ENCODE measurements at regions not wholly inside any gene's neighbourhood (a gene's known extent, or its start where the extent isn't known, plus 50 kb on each side); places are given as distances from the start of the nearest gene placed in this dataset.

DNA sequence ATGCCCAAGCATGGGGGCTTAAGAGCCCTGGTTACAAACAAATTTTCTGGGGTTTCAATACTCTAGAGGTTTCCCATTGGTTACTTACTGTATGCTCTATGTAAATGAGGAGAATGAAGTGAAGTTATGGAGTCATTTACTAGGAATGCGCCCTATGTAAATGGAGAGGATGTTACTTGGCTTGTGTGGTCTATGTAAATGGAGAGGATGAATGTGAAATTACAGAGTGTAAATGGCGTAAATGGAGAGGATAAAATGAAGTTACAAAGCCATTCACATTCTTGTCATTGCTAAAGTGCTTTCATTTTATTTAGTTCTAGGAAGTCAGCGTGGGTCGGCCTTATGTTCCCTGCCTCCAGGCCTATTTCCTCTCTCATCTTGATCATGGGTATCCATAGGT, 810.5 kb upstream of the ADGRL3 start:
- no peaks in the 10 kb centered on the region for H3K9me3 ChIP-seq (ENCODE audit: insufficient read depth, low read depth, low read length)
- no peak for TF ChIP-seq EZH2phosphoT487 (IDR thresholded peaks at IDR 0.05; ENCODE audit: borderline replicate concordance)

DNA sequence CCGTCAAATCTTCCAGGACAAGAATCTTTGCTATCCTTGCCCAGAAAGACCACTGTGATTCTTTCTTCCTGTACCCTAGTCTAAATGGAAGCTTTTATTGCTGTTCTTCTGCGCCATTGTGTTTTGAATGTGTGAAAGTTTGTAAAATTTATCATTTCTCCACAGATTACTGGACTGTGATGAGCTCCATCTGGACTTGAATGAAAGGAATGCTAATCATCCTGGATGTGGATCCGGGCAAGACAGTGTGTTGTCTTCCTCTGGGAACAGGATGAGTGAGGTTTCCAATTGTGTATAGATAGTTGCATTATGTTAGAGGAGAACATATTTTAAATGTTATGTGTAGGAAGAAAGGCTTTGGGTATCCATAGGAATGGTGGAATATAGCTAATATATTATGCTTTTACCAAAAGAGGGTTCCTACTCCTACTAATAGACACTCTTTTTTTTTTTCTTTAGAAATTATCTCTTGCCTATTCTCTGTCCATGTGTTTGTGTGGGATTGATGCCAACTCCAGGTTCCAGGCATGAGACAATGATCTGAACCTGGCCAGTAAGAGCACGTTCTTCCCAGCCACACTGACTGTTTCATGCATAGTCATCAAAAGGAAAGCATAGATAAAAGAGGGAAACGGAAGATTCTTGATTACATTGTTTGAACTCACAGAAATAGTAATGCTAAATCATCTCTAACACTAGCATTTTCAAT, 803.6 kb upstream of the ADGRL3 start:
- Histone ChIP-seq H3K9me2 (replicated peaks; ENCODE audit: low read depth, low read length) (no peaks in the 10 kb centered on the region), H3F3A (ENCODE audit: low read depth) (no peaks in the 10 kb centered on the region), H3K36me3 (ENCODE audit: insufficient read depth, low read length) (no peaks in the 10 kb centered on the region)

More for the DNA sequence above, 810.5 kb upstream of the ADGRL3 start:
- no peaks in the 10 kb centered on the region for H3K4me1 ChIP-seq (ENCODE audit: insufficient read depth, low read length, poor library complexity, severe bottlenecking)
- no peaks in the 10 kb centered on the region for H3K9me2 ChIP-seq (replicated peaks; ENCODE audit: low read depth, low read length)
- no peak overlapping the region for H3K4me3 ChIP-seq (ENCODE audit: low read length, poor library complexity, severe bottlenecking)
- H2AFZ ChIP-seq (ENCODE audit: low read length) = no peak overlapping the region
- H3K79me2 ChIP-seq (ENCODE audit: insufficient read depth, low read length) = no peaks in the 10 kb centered on the region
- no peaks in the 10 kb centered on the region for H3K36me3 ChIP-seq (ENCODE audit: insufficient read depth, low read length)
- H3K4me2 ChIP-seq (ENCODE audit: low read depth, low read length, poor library complexity, severe bottlenecking) = no peak overlapping the region
- H3K9ac ChIP-seq (ENCODE audit: low read depth, low read length, poor library complexity, severe bottlenecking) = no peak overlapping the region
- no peaks in the 10 kb centered on the region for H3F3A ChIP-seq (ENCODE audit: low read depth)
- no peaks in the 10 kb centered on the region for H4K20me1 ChIP-seq (ENCODE audit: insufficient read depth, low read length, poor library complexity, severe bottlenecking)
- H3K27me3 ChIP-seq (ENCODE audit: insufficient read depth, low read length, poor library complexity, severe bottlenecking) = no peaks in the 10 kb centered on the region

GRCh38 chr4:60400593-60400992, 799.5 kb upstream of the ADGRL3 start:
- Histone ChIP-seq H3K9me2 (replicated peaks; ENCODE audit: low read depth, low read length) (no peaks in the 10 kb centered on the region), H3K36me3 (ENCODE audit: insufficient read depth, low read length) (no peaks in the 10 kb centered on the region), H3K9me3 (ENCODE audit: insufficient read depth, low read depth, low read length) (no peaks in the 10 kb centered on the region), H3K9ac (ENCODE audit: low read depth, low read length, poor library complexity, severe bottlenecking) (no peak overlapping the region), H2AFZ (ENCODE audit: low read length) (no peak overlapping the region), H3K4me2 (ENCODE audit: low read depth, low read length, poor library complexity, severe bottlenecking) (no peak overlapping the region), H3K27me3 (ENCODE audit: insufficient read depth, low read length, poor library complexity, severe bottlenecking) (no peaks in the 10 kb centered on the region), H3K4me1 (ENCODE audit: insufficient read depth, low read length, poor library complexity, severe bottlenecking) (no peaks in the 10 kb centered on the region), H4K20me1 (ENCODE audit: insufficient read depth, low read length, poor library complexity, severe bottlenecking) (no peaks in the 10 kb centered on the region), H3K4me3 (ENCODE audit: low read length, poor library complexity, severe bottlenecking) (no peak overlapping the region), H3F3A (ENCODE audit: low read depth) (no peaks in the 10 kb centered on the region), H3K79me2 (ENCODE audit: insufficient read depth, low read length) (no peaks in the 10 kb centered on the region)
- TF ChIP-seq CTCF (conservative IDR thresholded peaks at IDR 0.05; ENCODE audit: low read length) = no peak
- TF ChIP-seq EZH2phosphoT487 (IDR thresholded peaks at IDR 0.05; ENCODE audit: borderline replicate concordance) = no peak

More for the DNA sequence above, 803.6 kb upstream of the ADGRL3 start:
- no peaks in the 10 kb centered on the region for H3K27me3 ChIP-seq (ENCODE audit: insufficient read depth, low read length, poor library complexity, severe bottlenecking)
- no peak overlapping the region for H3K4me3 ChIP-seq (ENCODE audit: low read length, poor library complexity, severe bottlenecking)
- no peak overlapping the region for H3K9ac ChIP-seq (ENCODE audit: low read depth, low read length, poor library complexity, severe bottlenecking)
- no peaks in the 10 kb centered on the region for H3K79me2 ChIP-seq (ENCODE audit: insufficient read depth, low read length)
- no peak overlapping the region for H3K4me2 ChIP-seq (ENCODE audit: low read depth, low read length, poor library complexity, severe bottlenecking)
- TF ChIP-seq CTCF (conservative IDR thresholded peaks at IDR 0.05; ENCODE audit: low read length) (no peak), EZH2phosphoT487 (IDR thresholded peaks at IDR 0.05; ENCODE audit: borderline replicate concordance) (no peak)
- no peaks in the 10 kb centered on the region for H4K20me1 ChIP-seq (ENCODE audit: insufficient read depth, low read length, poor library complexity, severe bottlenecking)
- H3K4me1 ChIP-seq (ENCODE audit: insufficient read depth, low read length, poor library complexity, severe bottlenecking) = no peaks in the 10 kb centered on the region
- H2AFZ ChIP-seq (ENCODE audit: low read length) = no peak overlapping the region
- H3K9me3 ChIP-seq (ENCODE audit: insufficient read depth, low read depth, low read length) = no peaks in the 10 kb centered on the region

DNA sequence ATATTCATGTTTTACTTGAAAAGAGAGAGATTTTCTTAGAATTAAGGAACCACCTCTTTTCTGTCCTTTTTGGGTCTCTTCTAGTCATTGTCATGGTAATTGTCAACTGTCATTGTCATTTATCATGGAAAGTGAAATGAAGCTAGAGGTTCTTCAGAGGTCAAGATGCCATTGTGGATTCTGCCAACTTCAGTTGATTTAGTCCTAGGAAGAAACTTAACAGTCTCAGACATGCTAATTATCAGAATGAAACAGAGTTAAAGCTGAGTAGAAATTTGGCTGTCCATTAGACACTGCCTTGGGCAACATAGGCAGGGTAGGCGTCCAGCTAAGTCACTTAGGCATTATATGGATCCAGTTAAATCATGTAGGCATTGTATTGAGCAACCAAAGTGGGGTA, 796.1 kb upstream of the ADGRL3 start:
- H3K4me3 ChIP-seq (ENCODE audit: low read length, poor library complexity, severe bottlenecking) = no peak overlapping the region
- H3K79me2 ChIP-seq (ENCODE audit: insufficient read depth, low read length) = no peaks in the 10 kb centered on the region
- no peaks in the 10 kb centered on the region for H3K27me3 ChIP-seq (ENCODE audit: insufficient read depth, low read length, poor library complexity, severe bottlenecking)
- no peaks in the 10 kb centered on the region for H3F3A ChIP-seq (ENCODE audit: low read depth)
- H3K9me3 ChIP-seq (ENCODE audit: insufficient read depth, low read depth, low read length) = no peaks in the 10 kb centered on the region
- no peaks in the 10 kb centered on the region for H3K36me3 ChIP-seq (ENCODE audit: insufficient read depth, low read length)
- H3K9ac ChIP-seq (ENCODE audit: low read depth, low read length, poor library complexity, severe bottlenecking) = no peak overlapping the region
- H2AFZ ChIP-seq (ENCODE audit: low read length) = no peak overlapping the region
- H3K9me2 ChIP-seq (replicated peaks; ENCODE audit: low read depth, low read length) = no peaks in the 10 kb centered on the region
- no peaks in the 10 kb centered on the region for H3K4me1 ChIP-seq (ENCODE audit: insufficient read depth, low read length, poor library complexity, severe bottlenecking)
- TF ChIP-seq CTCF (conservative IDR thresholded peaks at IDR 0.05; ENCODE audit: low read length) (no peak), EZH2phosphoT487 (IDR thresholded peaks at IDR 0.05; ENCODE audit: borderline replicate concordance) (no peak)
- no peak overlapping the region for H3K4me2 ChIP-seq (ENCODE audit: low read depth, low read length, poor library complexity, severe bottlenecking)
- H4K20me1 ChIP-seq (ENCODE audit: insufficient read depth, low read length, poor library complexity, severe bottlenecking) = no peaks in the 10 kb centered on the region
